H9 (cell line): ENCODE measurements at regions not wholly inside any gene's neighbourhood (a gene's known extent, or its start where the extent isn't known, plus 50 kb on each side); places are given as distances from the start of the nearest gene placed in this dataset.

Experiments used
- DNase-seq: peaks from one replicate; pipeline ENCODE4 v3.0.0-alpha.2; 2017
- H2AFZ ChIP-seq: one replicate; pipeline ENCODE4 v1.6.1; 2013; ENCODE audit warnings: mild to moderate bottlenecking, low read length, control low read depth, moderate library complexity
- H2AK5ac ChIP-seq: 2 replicates; pipeline ENCODE4 v1.6.1; 2013; ENCODE audit warnings: low read length, control low read depth, mixed read lengths; ENCODE audit not compliant: insufficient read length
- H2BK120ac ChIP-seq: one replicate; pipeline ENCODE4 v1.6.1; 2013; ENCODE audit warnings: low read depth, mild to moderate bottlenecking, low read length, control low read depth, inconsistent platforms; ENCODE audit not compliant: poor library complexity, severe bottlenecking
- H2BK12ac ChIP-seq: 2 replicates; pipeline ENCODE4 v1.6.1; 2013; ENCODE audit warnings: low read length, control low read depth, mixed read lengths, low read depth; ENCODE audit not compliant: insufficient read length
- H2BK15ac ChIP-seq: 2 replicates; pipeline ENCODE4 v1.6.1; 2013; ENCODE audit warnings: low read depth, low read length, control low read depth
- H2BK20ac ChIP-seq: one replicate; pipeline ENCODE4 v1.6.1; 2013; ENCODE audit warnings: low read depth, mild to moderate bottlenecking, low read length, control low read depth, inconsistent platforms; ENCODE audit not compliant: poor library complexity, severe bottlenecking
- H2BK5ac ChIP-seq: 2 replicates; pipeline ENCODE4 v1.6.1; 2013; ENCODE audit warnings: low read length, control low read depth, mixed read lengths; ENCODE audit not compliant: insufficient read length
- H3K14ac ChIP-seq: 2 replicates; pipeline ENCODE4 v1.6.1; 2013; ENCODE audit warnings: low read length, control low read depth; ENCODE audit not compliant: insufficient read depth
- H3K18ac ChIP-seq: 2 replicates; pipeline ENCODE4 v1.6.1; 2013; ENCODE audit warnings: low read depth, mild to moderate bottlenecking, mixed read lengths, low read length, control low read depth; ENCODE audit not compliant: insufficient read length
- H3K23ac ChIP-seq: 2 replicates; pipeline ENCODE4 v1.6.1; 2013; ENCODE audit warnings: low read length, control low read depth, mixed read lengths, low read depth; ENCODE audit not compliant: insufficient read length
- H3K23me2 ChIP-seq: 2 replicates; pipeline ENCODE4 v1.6.1; 2013; ENCODE audit warnings: low read depth, mild to moderate bottlenecking, mixed read lengths, low read length, control low read depth; ENCODE audit not compliant: insufficient read length, poor library complexity, severe bottlenecking
- H3K27ac ChIP-seq: 2 replicates; pipeline ENCODE4 v1.5.1; 2013; ENCODE audit warnings: low read length, control low read depth, mixed read lengths, low read depth; ENCODE audit not compliant: insufficient read length
- H3K27me3 ChIP-seq: 2 replicates; pipeline ENCODE4 v1.6.1; 2013; ENCODE audit warnings: low read length, control low read depth, inconsistent platforms; ENCODE audit not compliant: insufficient read depth
- H3K4ac ChIP-seq: 2 replicates; pipeline ENCODE4 v1.6.1; 2013; ENCODE audit warnings: low read depth, mild to moderate bottlenecking, control low read depth, inconsistent platforms, low read length, moderate library complexity
- H3K4me1 ChIP-seq: 2 replicates; pipeline ENCODE4 v1.6.1; 2013; ENCODE audit warnings: low read length, control low read depth, inconsistent platforms; ENCODE audit not compliant: insufficient read depth
- H3K4me2 ChIP-seq: 2 replicates; pipeline ENCODE4 v1.6.1; 2013; ENCODE audit warnings: low read length, control low read depth, mixed read lengths; ENCODE audit not compliant: insufficient read length, insufficient read depth
- H3K56ac ChIP-seq: 2 replicates; pipeline ENCODE4 v1.6.1; 2013; ENCODE audit warnings: low read depth, mild to moderate bottlenecking, mixed read lengths, low read length, control low read depth; ENCODE audit not compliant: insufficient read length
- H3K79me1 ChIP-seq: 2 replicates; pipeline ENCODE4 v1.6.1; 2013; ENCODE audit warnings: low read depth, mild to moderate bottlenecking, moderate library complexity, low read length, control low read depth, inconsistent platforms; ENCODE audit not compliant: insufficient read depth, poor library complexity, severe bottlenecking
- H3K79me2 ChIP-seq: 2 replicates; pipeline ENCODE4 v1.6.1; 2013; ENCODE audit warnings: low read length, control low read depth, inconsistent platforms; ENCODE audit not compliant: insufficient read depth
- H3K9ac ChIP-seq: 2 replicates; pipeline ENCODE4 v1.6.1; 2013; ENCODE audit warnings: low read length, control low read depth, mixed read lengths; ENCODE audit not compliant: insufficient read length; ENCODE audit errors: extremely low read depth
- H3K9me3 ChIP-seq: one replicate; pipeline ENCODE4 v1.6.1; 2013; ENCODE audit warnings: low read depth, low read length, inconsistent platforms; ENCODE audit not compliant: control insufficient read depth
- H3T11ph ChIP-seq: one replicate; pipeline ENCODE4 v1.6.1; 2013; ENCODE audit warnings: mild to moderate bottlenecking, low read length, control low read depth, inconsistent platforms
- H4K20me1 ChIP-seq: one replicate; pipeline ENCODE4 v1.6.1; 2013; ENCODE audit not compliant: control insufficient read depth, insufficient read length, insufficient read depth
- H4K5ac ChIP-seq: 2 replicates; pipeline ENCODE4 v1.6.1; 2013; ENCODE audit warnings: low read depth, mild to moderate bottlenecking, mixed read lengths, low read length, control low read depth; ENCODE audit not compliant: insufficient read length
- H4K8ac ChIP-seq: replicated peaks from 2 replicates; pipeline ENCODE4 v1.6.1; 2013; ENCODE audit warnings: low read length, control low read depth, mixed read lengths, low read depth; ENCODE audit not compliant: insufficient read length
- H4K91ac ChIP-seq: 2 replicates; pipeline ENCODE4 v1.6.1; 2013; ENCODE audit warnings: low read depth, mild to moderate bottlenecking, moderate library complexity, mixed read lengths, low read length, control low read depth; ENCODE audit not compliant: insufficient read length
- H3K27ac Mint-ChIP-seq, 3 experiments: 2 replicates in 2 of 3; 3 replicates in 1 of 3; pipeline ENCODE4 v1.8.0; 2020 to 2021; ENCODE audit warnings: mixed read lengths in 3 of 3, mild to moderate bottlenecking in 1 of 3, moderate library complexity in 1 of 3
- H3K27me3 Mint-ChIP-seq: 2 replicates; pipeline ENCODE4 v1.8.0; 2021; ENCODE audit warnings: low read depth, mild to moderate bottlenecking, moderate library complexity, mixed read lengths
- H3K36me3 Mint-ChIP-seq, 3 experiments: 2 replicates in 2 of 3; 3 replicates in 1 of 3; pipeline ENCODE4 v1.8.0; 2020 to 2021; ENCODE audit warnings: low read depth in 3 of 3, mixed read lengths in 3 of 3; ENCODE audit not compliant: insufficient read depth in 1 of 3
- H3K4me1 Mint-ChIP-seq, 2 experiments: 2 replicates each; pipeline ENCODE4 v1.8.0; 2020; ENCODE audit warnings: mixed read lengths in 2 of 2
- H3K4me3 Mint-ChIP-seq, 2 experiments: 2 replicates in 1 of 2; 3 replicates in 1 of 2; pipeline ENCODE4 v1.8.0; 2020 to 2021; ENCODE audit warnings: mild to moderate bottlenecking in 2 of 2, mixed read lengths in 2 of 2, moderate library complexity in 1 of 2
- H3K9me3 Mint-ChIP-seq, 2 experiments: 2 replicates in 1 of 2; 3 replicates in 1 of 2; pipeline ENCODE4 v1.8.0; 2020; ENCODE audit warnings: mild to moderate bottlenecking in 2 of 2, mixed read lengths in 2 of 2, moderate library complexity in 1 of 2
- WGBS: extraction: QIAGEN DNeasy Blood & Tissue Kit; methylation state at CpG from one replicate; pipeline ENCODE4 v1.1.7; 2013; ENCODE audit warnings: missing lambda C conversion rate, low lambda C conversion rate, mixed read lengths; ENCODE audit not compliant: insufficient read length; ENCODE audit errors: extremely low coverage; 5-methylcytosine and 5-hydroxymethylcytosine counted together
- TF ChIP-seq, protein P1 (sequence below): fragments of 200-600 bp; sonication (generic); conservative IDR thresholded peaks from 3 replicates; pipeline ENCODE4 v1.8.0; 2021; ENCODE audit warnings: antibody characterized with exemption, mild to moderate bottlenecking

GRCh38 chr6:18675881-18676280 lies 288.7 kb downstream of the RNF144B start:
- Histone ChIP-seq H3K4me1 (no peaks in the 10 kb centered on the region), H3T11ph (no peak overlapping the region), H3K4ac (no peak overlapping the region), H3K14ac (no peak overlapping the region), H2BK20ac (no peak overlapping the region), H4K91ac (no peak overlapping the region), H4K20me1 (no peaks in the 10 kb centered on the region), H2BK5ac (no peak overlapping the region), H3K27me3 (no peaks in the 10 kb centered on the region), H3K27ac (no peak overlapping the region), H4K8ac (no peak overlapping the region), H2BK15ac (no peak overlapping the region), H3K9me3 (no peaks in the 10 kb centered on the region), H2BK12ac (no peak overlapping the region), H4K5ac (no peak overlapping the region), H2AK5ac (no peak overlapping the region), H3K23ac (no peak overlapping the region), H2AFZ (no peak overlapping the region), H3K79me2 (no peaks in the 10 kb centered on the region), H3K56ac (no peak overlapping the region), H3K79me1 (no peaks in the 10 kb centered on the region), H2BK120ac (no peak overlapping the region), H3K23me2 (no peaks in the 10 kb centered on the region), H3K4me2 (no peak overlapping the region), H3K9ac (no peak overlapping the region), H3K18ac (no peak overlapping the region)
- no peaks in the 10 kb centered on the region for H3K9me3 Mint-ChIP-seq
- H3K27ac Mint-ChIP-seq: no peak overlapping the region
- DNase-seq: no peak
- H3K4me3 Mint-ChIP-seq: no peak overlapping the region
- H3K36me3 Mint-ChIP-seq: no peaks in the 10 kb centered on the region
- H3K27me3 Mint-ChIP-seq: no peaks in the 10 kb centered on the region
- WGBS: no CpG with 5 or more reads among the region's 2 CpGs
- TF ChIP-seq, protein P1, sequence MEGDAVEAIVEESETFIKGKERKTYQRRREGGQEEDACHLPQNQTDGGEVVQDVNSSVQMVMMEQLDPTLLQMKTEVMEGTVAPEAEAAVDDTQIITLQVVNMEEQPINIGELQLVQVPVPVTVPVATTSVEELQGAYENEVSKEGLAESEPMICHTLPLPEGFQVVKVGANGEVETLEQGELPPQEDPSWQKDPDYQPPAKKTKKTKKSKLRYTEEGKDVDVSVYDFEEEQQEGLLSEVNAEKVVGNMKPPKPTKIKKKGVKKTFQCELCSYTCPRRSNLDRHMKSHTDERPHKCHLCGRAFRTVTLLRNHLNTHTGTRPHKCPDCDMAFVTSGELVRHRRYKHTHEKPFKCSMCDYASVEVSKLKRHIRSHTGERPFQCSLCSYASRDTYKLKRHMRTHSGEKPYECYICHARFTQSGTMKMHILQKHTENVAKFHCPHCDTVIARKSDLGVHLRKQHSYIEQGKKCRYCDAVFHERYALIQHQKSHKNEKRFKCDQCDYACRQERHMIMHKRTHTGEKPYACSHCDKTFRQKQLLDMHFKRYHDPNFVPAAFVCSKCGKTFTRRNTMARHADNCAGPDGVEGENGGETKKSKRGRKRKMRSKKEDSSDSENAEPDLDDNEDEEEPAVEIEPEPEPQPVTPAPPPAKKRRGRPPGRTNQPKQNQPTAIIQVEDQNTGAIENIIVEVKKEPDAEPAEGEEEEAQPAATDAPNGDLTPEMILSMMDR: no peak
- H3K4me1 Mint-ChIP-seq: no peaks in the 10 kb centered on the region
